ENCODE measurements at regions not wholly inside any gene's neighbourhood (a gene's known extent, or its start where the extent isn't known, plus 50 kb on each side); places are given as distances from the start of the nearest gene placed in this dataset.

GRCh38 chr7:26603631-26604030 is 260.8 kb downstream of the SKAP2 start:
- Histone ChIP-seq H3K27ac (replicated peaks in 1 of 4) (no peak overlapping the region), H3K9me3 (no peaks in the 10 kb centered on the region), H3K4me3 (no peak overlapping the region), H3K4me1 (no peaks in the 10 kb centered on the region), H3K36me3 (no peaks in the 10 kb centered on the region), H3K27me3 (no peaks in the 10 kb centered on the region)
- TF ChIP-seq EP300 (IDR thresholded peaks at IDR 0.05), result no peak
- intact Hi-C loops (cut with DNase I), result no loop called here
- DNase-seq (ENCODE audit: extremely low spot score), result no peak

DNA sequence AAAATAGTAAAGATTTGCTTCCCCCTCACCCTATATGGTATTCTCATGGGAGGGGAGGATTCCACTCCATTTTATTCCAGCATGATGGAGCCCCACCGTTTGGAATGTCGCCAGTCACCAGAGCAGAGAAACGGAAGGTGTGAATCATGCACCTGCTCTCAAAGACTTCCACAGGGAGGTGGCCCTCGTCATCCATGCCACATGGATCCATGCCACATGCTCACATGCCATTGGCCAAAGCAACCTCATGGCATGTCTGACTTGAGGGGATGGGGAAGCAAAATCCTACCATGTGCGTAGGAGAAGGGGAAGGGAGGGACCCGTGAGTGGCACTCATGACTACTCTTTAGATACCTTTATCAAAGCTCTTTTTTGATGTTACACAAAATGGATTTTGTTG is 256.0 kb downstream of the SKAP2 start:
- WGBS, result 83% methylated on average over 6 of the region's 6 CpGs
- TF ChIP-seq POLR2AphosphoS5 (IDR thresholded peaks at IDR 0.05) (no peak), CTCF (IDR thresholded peaks at IDR 0.05) (no peak), POLR2A (IDR thresholded peaks at IDR 0.05; ENCODE audit: low read depth) (no peak), EP300 (IDR thresholded peaks at IDR 0.05) (no peak)
- no peak for DNase-seq (ENCODE audit: extremely low spot score)
- H3K27ac ChIP-seq (replicated peaks in 1 of 4), result no peak overlapping the region
- intact Hi-C loops (cut with DNase I), result no loop called here
- no peaks in the 10 kb centered on the region for H3K36me3 ChIP-seq
- H3K9me3 ChIP-seq, result no peaks in the 10 kb centered on the region
- no peaks in the 10 kb centered on the region for H3K27me3 ChIP-seq
- H3K4me3 ChIP-seq, result no peak overlapping the region
- H3K4me1 ChIP-seq, result no peaks in the 10 kb centered on the region

GRCh38 chr7:26609082-26609481 is 255.3 kb downstream of the SKAP2 start:
- Histone ChIP-seq H3K36me3 (no peaks in the 10 kb centered on the region), H3K27me3 (no peaks in the 10 kb centered on the region), H3K4me1 (no peaks in the 10 kb centered on the region), H3K27ac (replicated peaks in 1 of 4) (no peak overlapping the region), H3K9me3 (no peaks in the 10 kb centered on the region), H3K4me3 (no peak overlapping the region)
- DNase-seq (ENCODE audit: extremely low spot score), result no peak
- intact Hi-C loops (cut with DNase I), result no loop called here
- 68% methylated on average over 2 of the region's 2 CpGs for WGBS
- no peak for TF ChIP-seq POLR2AphosphoS5 (IDR thresholded peaks at IDR 0.05)
- no peak for TF ChIP-seq POLR2A (IDR thresholded peaks at IDR 0.05; ENCODE audit: low read depth)
- no peak for TF ChIP-seq CTCF (IDR thresholded peaks at IDR 0.05)
- no peak for TF ChIP-seq EP300 (IDR thresholded peaks at IDR 0.05)

GRCh38 chr7:26609532-26609931 is 254.9 kb downstream of the SKAP2 start:
- no peak for DNase-seq (ENCODE audit: extremely low spot score)
- intact Hi-C loops (cut with DNase I), result no loop called here
- Histone ChIP-seq H3K4me1 (no peaks in the 10 kb centered on the region), H3K27me3 (no peaks in the 10 kb centered on the region), H3K9me3 (no peaks in the 10 kb centered on the region), H3K36me3 (no peaks in the 10 kb centered on the region), H3K4me3 (no peak overlapping the region), H3K27ac (replicated peaks in 1 of 4) (no peak overlapping the region)
- no peak for TF ChIP-seq POLR2A (IDR thresholded peaks at IDR 0.05; ENCODE audit: low read depth)
- TF ChIP-seq CTCF (IDR thresholded peaks at IDR 0.05), result no peak
- TF ChIP-seq EP300 (IDR thresholded peaks at IDR 0.05), result no peak
- TF ChIP-seq POLR2AphosphoS5 (IDR thresholded peaks at IDR 0.05), result no peak
- 78% methylated on average over 5 of the region's 6 CpGs for WGBS

GRCh38 chr7:26612742-26613141 is 251.6 kb downstream of the SKAP2 start:
- no peak for DNase-seq (ENCODE audit: extremely low spot score)
- H3K4me1 ChIP-seq, result no peaks in the 10 kb centered on the region
- no peak overlapping the region for H3K27ac ChIP-seq (replicated peaks in 1 of 4)
- TF ChIP-seq POLR2A (IDR thresholded peaks at IDR 0.05; ENCODE audit: low read depth) (no peak), EP300 (IDR thresholded peaks at IDR 0.05) (no peak), POLR2AphosphoS5 (IDR thresholded peaks at IDR 0.05) (no peak), CTCF (IDR thresholded peaks at IDR 0.05) (no peak)
- H3K36me3 ChIP-seq, result no peaks in the 10 kb centered on the region
- no peaks in the 10 kb centered on the region for H3K27me3 ChIP-seq
- intact Hi-C loops (cut with DNase I), result no loop called here
- 89% methylated on average over 11 of the region's 11 CpGs for WGBS
- no peak overlapping the region for H3K4me3 ChIP-seq
- H3K9me3 ChIP-seq, result no peaks in the 10 kb centered on the region

All from esophagus muscularis mucosa (tissue), 4 donors.